ENCODE measurements at regions not wholly inside any gene's neighbourhood (a gene's known extent, or its start where the extent isn't known, plus 50 kb on each side); places are given as distances from the start of the nearest gene placed in this dataset.

DNA sequence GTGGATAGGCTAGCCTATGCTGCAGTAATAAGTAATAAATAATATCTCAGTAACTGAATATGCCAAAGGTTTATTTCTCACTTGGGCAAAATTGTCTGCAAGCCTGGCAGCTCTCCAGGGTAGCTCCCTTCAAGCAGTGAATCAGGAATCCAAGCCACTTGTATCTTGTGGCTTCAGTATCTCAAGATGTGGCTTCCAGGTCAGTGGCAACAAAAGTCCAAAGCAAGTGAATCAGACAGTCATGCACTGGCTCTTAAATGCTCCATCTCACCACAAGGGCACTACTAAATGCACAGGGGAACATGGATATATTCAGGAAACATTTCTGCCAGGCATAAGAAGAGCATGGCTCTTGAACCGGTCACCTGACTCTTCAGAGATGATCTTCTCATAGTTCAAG is 126.3 kb downstream of the KCTD12 start:
- Histone ChIP-seq H4K20me1 (ENCODE audit: insufficient read depth) (no peaks in the 10 kb centered on the region), H3K4me2 (no peak overlapping the region), H3K9ac (no peak overlapping the region), H3K36me3 (replicated peaks in 1 of 2; ENCODE audit: control insufficient read depth in 1 of 2, insufficient read depth in 2 of 2, low read length in 1 of 2) (no peaks in the 10 kb centered on the region), H3K27ac (ENCODE audit: low read depth in 2 of 2, low read length in 1 of 2) (no peak overlapping the region), H3K9me2 (no peaks in the 10 kb centered on the region), H3F3A (replicated peaks; ENCODE audit: insufficient read depth) (no peaks in the 10 kb centered on the region), H3K4me3 (ENCODE audit: low read depth in 2 of 2, low read length in 1 of 2) (no peak overlapping the region), H3K4me1 (ENCODE audit: control insufficient read depth in 1 of 2, insufficient read depth in 2 of 2, low read depth in 1 of 2, low read length in 1 of 2) (peaks cover 0 to 16% of the 10 kb centered on the region in 2 experiments; a peak in 2 of 4 replicates), H2AFZ (ENCODE audit: low read depth) (no peak overlapping the region), H3K9me3 (no peaks in the 10 kb centered on the region), H3K27me3 (ENCODE audit: insufficient read depth) (no peaks in the 10 kb centered on the region), H3K79me2 (ENCODE audit: insufficient read depth) (no peaks in the 10 kb centered on the region)
- DNase-seq = no peak
- no peak for TF ChIP-seq MXI1 (IDR thresholded peaks at IDR 0.05; ENCODE audit: low read depth, low read length)
- CTCF ChIA-PET = interaction anchor here (0.9 to 1.1 kb wide), 2 partner anchors 10 to 39 kb away, joined by 3 read pairs; no protein-coding TSS in a partner anchor
- 85% methylated on average over 1 of the region's 1 CpG for WGBS (ENCODE audit: low lambda C conversion rate)
- POLR2A ChIA-PET = no interaction called here

- no peaks in the 10 kb centered on the region for H3F3A ChIP-seq (replicated peaks; ENCODE audit: insufficient read depth)
- peak overlapping the region in 1 of 2 experiments; percentile 81; a peak in 2 of 4 replicates for H3K27ac ChIP-seq (ENCODE audit: low read depth in 2 of 2, low read length in 1 of 2)
- no peaks in the 10 kb centered on the region for H3K79me2 ChIP-seq (ENCODE audit: insufficient read depth)
- DNase-seq = peak; percentile 5
- peaks cover 0 to 16% of the 10 kb centered on the region in 2 experiments; a peak in 2 of 4 replicates for H3K4me1 ChIP-seq (ENCODE audit: control insufficient read depth in 1 of 2, insufficient read depth in 2 of 2, low read depth in 1 of 2, low read length in 1 of 2)
- H3K27me3 ChIP-seq (ENCODE audit: insufficient read depth) = no peaks in the 10 kb centered on the region
- no peaks in the 10 kb centered on the region for H3K36me3 ChIP-seq (replicated peaks in 1 of 2; ENCODE audit: control insufficient read depth in 1 of 2, insufficient read depth in 2 of 2, low read length in 1 of 2)
- H3K9me3 ChIP-seq = no peaks in the 10 kb centered on the region
- TF ChIP-seq, protein P1, sequence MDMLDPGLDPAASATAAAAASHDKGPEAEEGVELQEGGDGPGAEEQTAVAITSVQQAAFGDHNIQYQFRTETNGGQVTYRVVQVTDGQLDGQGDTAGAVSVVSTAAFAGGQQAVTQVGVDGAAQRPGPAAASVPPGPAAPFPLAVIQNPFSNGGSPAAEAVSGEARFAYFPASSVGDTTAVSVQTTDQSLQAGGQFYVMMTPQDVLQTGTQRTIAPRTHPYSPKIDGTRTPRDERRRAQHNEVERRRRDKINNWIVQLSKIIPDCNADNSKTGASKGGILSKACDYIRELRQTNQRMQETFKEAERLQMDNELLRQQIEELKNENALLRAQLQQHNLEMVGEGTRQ (IDR thresholded peaks at IDR 0.05; ENCODE audit: borderline replicate concordance, low read depth, low read length) = no peak
- TF ChIP-seq SMC3 (IDR thresholded peaks at IDR 0.05; ENCODE audit: low read depth, low read length) (no peak), TEAD4 (IDR thresholded peaks at IDR 0.05; ENCODE audit: borderline replicate concordance, insufficient read depth) (no peak), NRF1 (IDR thresholded peaks at IDR 0.05; ENCODE audit: low read depth, low read length) (no peak), RAD21 (IDR thresholded peaks at IDR 0.05; ENCODE audit: low read length) (no peak), RFX5 (IDR thresholded peaks at IDR 0.05; ENCODE audit: low read length) (no peak), MEF2A (IDR thresholded peaks at IDR 0.05; ENCODE audit: borderline replicate concordance, low read depth) (no peak), GATA2 (CRISPR knock-in tag; IDR thresholded peaks at IDR 0.05) (no peak), RCOR1 (IDR thresholded peaks at IDR 0.05; ENCODE audit: low read length) (no peak), YY1 (IDR thresholded peaks at IDR 0.05; ENCODE audit: low read depth) (no peak), GABPA (IDR thresholded peaks at IDR 0.05; ENCODE audit: low read depth) (no peak), MXI1 (IDR thresholded peaks at IDR 0.05; ENCODE audit: low read depth, low read length) (no peak), FOSL2 (IDR thresholded peaks at IDR 0.05; ENCODE audit: borderline replicate concordance, low read depth) (no peak), CTCF (IDR thresholded peaks at IDR 0.05) (no peak), CHD2 (IDR thresholded peaks at IDR 0.05; ENCODE audit: low read length, partially characterized antibody) (no peak), EZH2phosphoT487 (IDR thresholded peaks at IDR 0.05; ENCODE audit: borderline replicate concordance, low read depth) (no peak), RXRA (IDR thresholded peaks at IDR 0.05; ENCODE audit: borderline replicate concordance, low read depth) (no peak), ELF1 (IDR thresholded peaks at IDR 0.05) (no peak)
- TF ChIP-seq, protein P2, sequence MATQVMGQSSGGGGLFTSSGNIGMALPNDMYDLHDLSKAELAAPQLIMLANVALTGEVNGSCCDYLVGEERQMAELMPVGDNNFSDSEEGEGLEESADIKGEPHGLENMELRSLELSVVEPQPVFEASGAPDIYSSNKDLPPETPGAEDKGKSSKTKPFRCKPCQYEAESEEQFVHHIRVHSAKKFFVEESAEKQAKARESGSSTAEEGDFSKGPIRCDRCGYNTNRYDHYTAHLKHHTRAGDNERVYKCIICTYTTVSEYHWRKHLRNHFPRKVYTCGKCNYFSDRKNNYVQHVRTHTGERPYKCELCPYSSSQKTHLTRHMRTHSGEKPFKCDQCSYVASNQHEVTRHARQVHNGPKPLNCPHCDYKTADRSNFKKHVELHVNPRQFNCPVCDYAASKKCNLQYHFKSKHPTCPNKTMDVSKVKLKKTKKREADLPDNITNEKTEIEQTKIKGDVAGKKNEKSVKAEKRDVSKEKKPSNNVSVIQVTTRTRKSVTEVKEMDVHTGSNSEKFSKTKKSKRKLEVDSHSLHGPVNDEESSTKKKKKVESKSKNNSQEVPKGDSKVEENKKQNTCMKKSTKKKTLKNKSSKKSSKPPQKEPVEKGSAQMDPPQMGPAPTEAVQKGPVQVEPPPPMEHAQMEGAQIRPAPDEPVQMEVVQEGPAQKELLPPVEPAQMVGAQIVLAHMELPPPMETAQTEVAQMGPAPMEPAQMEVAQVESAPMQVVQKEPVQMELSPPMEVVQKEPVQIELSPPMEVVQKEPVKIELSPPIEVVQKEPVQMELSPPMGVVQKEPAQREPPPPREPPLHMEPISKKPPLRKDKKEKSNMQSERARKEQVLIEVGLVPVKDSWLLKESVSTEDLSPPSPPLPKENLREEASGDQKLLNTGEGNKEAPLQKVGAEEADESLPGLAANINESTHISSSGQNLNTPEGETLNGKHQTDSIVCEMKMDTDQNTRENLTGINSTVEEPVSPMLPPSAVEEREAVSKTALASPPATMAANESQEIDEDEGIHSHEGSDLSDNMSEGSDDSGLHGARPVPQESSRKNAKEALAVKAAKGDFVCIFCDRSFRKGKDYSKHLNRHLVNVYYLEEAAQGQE (IDR thresholded peaks at IDR 0.05; ENCODE audit: low read depth, low read length) = no peak
- TF ChIP-seq, protein P3, sequence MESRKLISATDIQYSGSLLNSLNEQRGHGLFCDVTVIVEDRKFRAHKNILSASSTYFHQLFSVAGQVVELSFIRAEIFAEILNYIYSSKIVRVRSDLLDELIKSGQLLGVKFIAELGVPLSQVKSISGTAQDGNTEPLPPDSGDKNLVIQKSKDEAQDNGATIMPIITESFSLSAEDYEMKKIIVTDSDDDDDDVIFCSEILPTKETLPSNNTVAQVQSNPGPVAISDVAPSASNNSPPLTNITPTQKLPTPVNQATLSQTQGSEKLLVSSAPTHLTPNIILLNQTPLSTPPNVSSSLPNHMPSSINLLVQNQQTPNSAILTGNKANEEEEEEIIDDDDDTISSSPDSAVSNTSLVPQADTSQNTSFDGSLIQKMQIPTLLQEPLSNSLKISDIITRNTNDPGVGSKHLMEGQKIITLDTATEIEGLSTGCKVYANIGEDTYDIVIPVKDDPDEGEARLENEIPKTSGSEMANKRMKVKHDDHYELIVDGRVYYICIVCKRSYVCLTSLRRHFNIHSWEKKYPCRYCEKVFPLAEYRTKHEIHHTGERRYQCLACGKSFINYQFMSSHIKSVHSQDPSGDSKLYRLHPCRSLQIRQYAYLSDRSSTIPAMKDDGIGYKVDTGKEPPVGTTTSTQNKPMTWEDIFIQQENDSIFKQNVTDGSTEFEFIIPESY (IDR thresholded peaks at IDR 0.05; ENCODE audit: borderline replicate concordance, low read depth) = no peak
- H3K9me2 ChIP-seq = no peaks in the 10 kb centered on the region
- WGBS (ENCODE audit: low lambda C conversion rate) = 52% methylated on average over 1 of the region's 1 CpG
- no peak overlapping the region for H3K4me2 ChIP-seq
- H3K4me3 ChIP-seq (ENCODE audit: low read depth in 2 of 2, low read length in 1 of 2) = no peak overlapping the region
- CTCF ChIA-PET = interaction anchor here (1.1 to 1.5 kb wide), 2 partner anchors 35 to 126 kb away, joined by 4 read pairs; no protein-coding TSS in a partner anchor
- no peak overlapping the region for H2AFZ ChIP-seq (ENCODE audit: low read depth)
- no peak overlapping the region for H3K9ac ChIP-seq
- POLR2A ChIA-PET = no interaction called here
- no peaks in the 10 kb centered on the region for H4K20me1 ChIP-seq (ENCODE audit: insufficient read depth)
Observed at GRCh38 chr13:76758738-76759137, 127.5 kb downstream of the KCTD12 start.
